Duodenal mucosa (tissue), 2 donors: ENCODE measurements at regions not wholly inside any gene's neighbourhood (a gene's known extent, or its start where the extent isn't known, plus 50 kb on each side); places are given as distances from the start of the nearest gene placed in this dataset.

Experiments used
- H3K27ac ChIP-seq: one replicate; pipeline ENCODE4 v1.7.0; 2013; ENCODE audit warnings: low read depth, low read length
- H3K27me3 ChIP-seq, 2 donors: one replicate each; pipeline ENCODE4 v1.7.0; 2013; ENCODE audit warnings: low read length in 2 of 2, control low read depth in 1 of 2; ENCODE audit not compliant: insufficient read depth in 2 of 2, control insufficient read depth in 1 of 2
- H3K36me3 ChIP-seq, 2 donors: one replicate each; pipeline ENCODE4 v1.7.0; 2013; ENCODE audit warnings: low read length in 2 of 2, control low read depth in 1 of 2; ENCODE audit not compliant: insufficient read depth in 2 of 2, control insufficient read depth in 1 of 2
- H3K4me1 ChIP-seq, 2 donors: one replicate each; pipeline ENCODE4 v1.7.0; 2013; ENCODE audit warnings: low read length in 2 of 2, control low read depth in 1 of 2; ENCODE audit not compliant: insufficient read depth in 2 of 2, control insufficient read depth in 1 of 2
- H3K4me3 ChIP-seq, 2 donors: one replicate each; pipeline ENCODE4 v1.7.0; 2013; ENCODE audit warnings: low read length in 2 of 2, low read depth in 1 of 2
- H3K9ac ChIP-seq, 2 donors: one replicate each; pipeline ENCODE4 v1.7.0; 2013; ENCODE audit warnings: low read length in 2 of 2, low read depth in 1 of 2
- H3K9me3 ChIP-seq, 2 donors: one replicate each; pipeline ENCODE4 v1.7.0; 2013; ENCODE audit warnings: low read length in 2 of 2, control low read depth in 1 of 2; ENCODE audit not compliant: control insufficient read depth in 1 of 2

- H3K4me1 ChIP-seq, result peaks cover 0 to 25% of the 10 kb centered on the region in 2 donors
- no peaks in the 10 kb centered on the region for H3K36me3 ChIP-seq
- no peak overlapping the region for H3K9ac ChIP-seq
- H3K27me3 ChIP-seq, result no peaks in the 10 kb centered on the region
- no peaks in the 10 kb centered on the region for H3K9me3 ChIP-seq
- H3K4me3 ChIP-seq, result no peak overlapping the region
- no peak overlapping the region for H3K27ac ChIP-seq
These were observed 267.1 kb downstream of the RPLP1 start for GRCh38 chr15:69719527-69720240.

- Histone ChIP-seq H3K27me3 (no peaks in the 10 kb centered on the region), H3K9me3 (no peaks in the 10 kb centered on the region), H3K36me3 (no peaks in the 10 kb centered on the region), H3K4me1 (peaks cover 0 to 21% of the 10 kb centered on the region in 2 donors), H3K27ac (no peak overlapping the region), H3K4me3 (no peak overlapping the region), H3K9ac (no peak overlapping the region)
These were observed 267.9 kb downstream of the RPLP1 start for GRCh38 chr15:69720536-69720935.

GRCh38 chr15:69722924-69723323 is 270.3 kb downstream of the RPLP1 start:
- H3K4me3 ChIP-seq, result no peak overlapping the region
- H3K4me1 ChIP-seq, result peaks cover 0 to 24% of the 10 kb centered on the region in 2 donors
- no peaks in the 10 kb centered on the region for H3K27me3 ChIP-seq
- no peaks in the 10 kb centered on the region for H3K9me3 ChIP-seq
- no peaks in the 10 kb centered on the region for H3K36me3 ChIP-seq
- H3K9ac ChIP-seq, result no peak overlapping the region
- no peak overlapping the region for H3K27ac ChIP-seq

GRCh38 chr15:69723404-69724096 is 270.9 kb downstream of the RPLP1 start:
- Histone ChIP-seq H3K4me3 (no peak overlapping the region), H3K9ac (no peak overlapping the region), H3K36me3 (no peaks in the 10 kb centered on the region), H3K27ac (no peak overlapping the region), H3K9me3 (no peaks in the 10 kb centered on the region), H3K27me3 (no peaks in the 10 kb centered on the region), H3K4me1 (peaks cover 0 to 23% of the 10 kb centered on the region in 2 donors)

GRCh38 chr15:69724333-69724732 is 271.7 kb downstream of the RPLP1 start:
- no peak overlapping the region for H3K4me3 ChIP-seq
- H3K4me1 ChIP-seq, result peaks cover 0 to 17% of the 10 kb centered on the region in 2 donors
- H3K27me3 ChIP-seq, result no peaks in the 10 kb centered on the region
- no peaks in the 10 kb centered on the region for H3K9me3 ChIP-seq
- H3K9ac ChIP-seq, result no peak overlapping the region
- no peaks in the 10 kb centered on the region for H3K36me3 ChIP-seq
- H3K27ac ChIP-seq, result no peak overlapping the region

GRCh38 chr15:69725275-69725674 is 272.7 kb downstream of the RPLP1 start:
- no peak overlapping the region for H3K9ac ChIP-seq

GRCh38 chr15:69725957-69726356 is 273.3 kb downstream of the RPLP1 start:
- Histone ChIP-seq H3K27me3 (no peaks in the 10 kb centered on the region), H3K27ac (no peak overlapping the region), H3K4me1 (peaks cover 0 to 7% of the 10 kb centered on the region in 2 donors), H3K36me3 (no peaks in the 10 kb centered on the region), H3K9me3 (no peaks in the 10 kb centered on the region), H3K9ac (no peak overlapping the region), H3K4me3 (no peak overlapping the region)

More at GRCh38 chr15:69725275-69725674, 272.7 kb downstream of the RPLP1 start:
- Histone ChIP-seq H3K9me3 (no peaks in the 10 kb centered on the region), H3K4me1 (peaks cover 0 to 10% of the 10 kb centered on the region in 2 donors), H3K27me3 (no peaks in the 10 kb centered on the region), H3K27ac (no peak overlapping the region), H3K36me3 (no peaks in the 10 kb centered on the region), H3K4me3 (no peak overlapping the region)

- Histone ChIP-seq H3K4me1 (peaks cover 0 to 4% of the 10 kb centered on the region in 2 donors), H3K27ac (no peak overlapping the region), H3K27me3 (no peaks in the 10 kb centered on the region), H3K9ac (no peak overlapping the region), H3K9me3 (no peaks in the 10 kb centered on the region), H3K4me3 (no peak overlapping the region), H3K36me3 (no peaks in the 10 kb centered on the region)
These were observed 274.7 kb downstream of the RPLP1 start for GRCh38 chr15:69727121-69727924.

- peaks cover 0 to 4% of the 10 kb centered on the region in 2 donors for H3K4me1 ChIP-seq
- H3K27me3 ChIP-seq, result no peaks in the 10 kb centered on the region
- H3K4me3 ChIP-seq, result no peak overlapping the region
- no peaks in the 10 kb centered on the region for H3K36me3 ChIP-seq
- no peak overlapping the region for H3K9ac ChIP-seq
- no peak overlapping the region for H3K27ac ChIP-seq
- no peaks in the 10 kb centered on the region for H3K9me3 ChIP-seq
These were observed 276.6 kb downstream of the RPLP1 start for GRCh38 chr15:69729167-69729748.
